ENCODE measurements at regions not wholly inside any gene's neighbourhood (a gene's known extent, or its start where the extent isn't known, plus 50 kb on each side); places are given as distances from the start of the nearest gene placed in this dataset.

GRCh38 chr7:155230169-155230593 lies 67.5 kb upstream of the INSIG1 start:
- H2AFZ ChIP-seq (ENCODE audit: low read depth, low read length), result no peak overlapping the region
- TF ChIP-seq EZH2phosphoT487 (IDR thresholded peaks at IDR 0.05; ENCODE audit: low read depth) (no peak), CTCF (IDR thresholded peaks at IDR 0.05; ENCODE audit: low read depth, low read length) (no peak)
- H3K27me3 ChIP-seq (ENCODE audit: low read depth, low read length), result no peaks in the 10 kb centered on the region
- H3K27ac ChIP-seq (ENCODE audit: low read length), result no peak overlapping the region
- H3K79me2 ChIP-seq (ENCODE audit: low read length), result no peaks in the 10 kb centered on the region
- H3K9ac ChIP-seq (ENCODE audit: low read length), result no peak overlapping the region
- no peaks in the 10 kb centered on the region for H3K4me1 ChIP-seq (ENCODE audit: low read length)
- no peak overlapping the region for H3K4me3 ChIP-seq (ENCODE audit: low read length)
- H3K36me3 ChIP-seq (replicated peaks; ENCODE audit: low read depth, low read length), result no peaks in the 10 kb centered on the region
- H4K20me1 ChIP-seq (ENCODE audit: insufficient read depth, low read length), result no peaks in the 10 kb centered on the region
- no peaks in the 10 kb centered on the region for H3K9me3 ChIP-seq (ENCODE audit: insufficient read depth, low read length)
- no peak overlapping the region for H3K4me2 ChIP-seq (ENCODE audit: low read length)

- Histone ChIP-seq H3K4me3 (ENCODE audit: low read length) (no peak overlapping the region), H3K4me1 (ENCODE audit: low read length) (no peaks in the 10 kb centered on the region), H3K36me3 (replicated peaks; ENCODE audit: low read depth, low read length) (no peaks in the 10 kb centered on the region), H3K27me3 (ENCODE audit: low read depth, low read length) (no peaks in the 10 kb centered on the region), H3K9me3 (ENCODE audit: insufficient read depth, low read length) (no peaks in the 10 kb centered on the region), H4K20me1 (ENCODE audit: insufficient read depth, low read length) (no peaks in the 10 kb centered on the region), H2AFZ (ENCODE audit: low read depth, low read length) (no peak overlapping the region), H3K79me2 (ENCODE audit: low read length) (no peaks in the 10 kb centered on the region), H3K27ac (ENCODE audit: low read length) (no peak overlapping the region), H3K4me2 (ENCODE audit: low read length) (no peak overlapping the region), H3K9ac (ENCODE audit: low read length) (no peak overlapping the region)
- TF ChIP-seq EZH2phosphoT487 (IDR thresholded peaks at IDR 0.05; ENCODE audit: low read depth) (no peak), CTCF (IDR thresholded peaks at IDR 0.05; ENCODE audit: low read depth, low read length) (no peak)
These were observed 66.4 kb upstream of the INSIG1 start for GRCh38 chr7:155231241-155231800.

GRCh38 chr7:155231941-155232340 lies 65.7 kb upstream of the INSIG1 start:
- no peak for TF ChIP-seq EZH2phosphoT487 (IDR thresholded peaks at IDR 0.05; ENCODE audit: low read depth)
- no peak for TF ChIP-seq CTCF (IDR thresholded peaks at IDR 0.05; ENCODE audit: low read depth, low read length)
- no peak overlapping the region for H2AFZ ChIP-seq (ENCODE audit: low read depth, low read length)
- no peak overlapping the region for H3K9ac ChIP-seq (ENCODE audit: low read length)
- no peaks in the 10 kb centered on the region for H3K4me1 ChIP-seq (ENCODE audit: low read length)
- no peaks in the 10 kb centered on the region for H3K27me3 ChIP-seq (ENCODE audit: low read depth, low read length)
- no peaks in the 10 kb centered on the region for H3K36me3 ChIP-seq (replicated peaks; ENCODE audit: low read depth, low read length)
- H4K20me1 ChIP-seq (ENCODE audit: insufficient read depth, low read length), result no peaks in the 10 kb centered on the region
- H3K9me3 ChIP-seq (ENCODE audit: insufficient read depth, low read length), result no peaks in the 10 kb centered on the region
- no peak overlapping the region for H3K4me3 ChIP-seq (ENCODE audit: low read length)
- no peaks in the 10 kb centered on the region for H3K79me2 ChIP-seq (ENCODE audit: low read length)
- H3K4me2 ChIP-seq (ENCODE audit: low read length), result no peak overlapping the region
- H3K27ac ChIP-seq (ENCODE audit: low read length), result no peak overlapping the region

- H4K20me1 ChIP-seq (ENCODE audit: insufficient read depth, low read length), result no peaks in the 10 kb centered on the region
- H3K9me3 ChIP-seq (ENCODE audit: insufficient read depth, low read length), result no peaks in the 10 kb centered on the region
- no peak overlapping the region for H3K9ac ChIP-seq (ENCODE audit: low read length)
- H3K4me1 ChIP-seq (ENCODE audit: low read length), result no peaks in the 10 kb centered on the region
- no peak overlapping the region for H3K4me2 ChIP-seq (ENCODE audit: low read length)
- no peaks in the 10 kb centered on the region for H3K79me2 ChIP-seq (ENCODE audit: low read length)
- H3K4me3 ChIP-seq (ENCODE audit: low read length), result no peak overlapping the region
- H3K27ac ChIP-seq (ENCODE audit: low read length), result no peak overlapping the region
- H2AFZ ChIP-seq (ENCODE audit: low read depth, low read length), result no peak overlapping the region
- H3K36me3 ChIP-seq (replicated peaks; ENCODE audit: low read depth, low read length), result no peaks in the 10 kb centered on the region
- no peaks in the 10 kb centered on the region for H3K27me3 ChIP-seq (ENCODE audit: low read depth, low read length)
- TF ChIP-seq CTCF (IDR thresholded peaks at IDR 0.05; ENCODE audit: low read depth, low read length) (no peak), EZH2phosphoT487 (IDR thresholded peaks at IDR 0.05; ENCODE audit: low read depth) (no peak)
These were observed 64.8 kb upstream of the INSIG1 start for GRCh38 chr7:155232911-155233310.

Measured in OCI-LY3 (cell line).